Activated CD4-positive, alpha-beta T cell treated with anti-CD3 and anti-CD28 coated beads for 1 hour (primary cell): ENCODE measurements at regions not wholly inside any gene's neighbourhood (a gene's known extent, or its start where the extent isn't known, plus 50 kb on each side); places are given as distances from the start of the nearest gene placed in this dataset.

Source experiments
- DNase-seq: peaks from one replicate; pipeline ENCODE4 v3.0.0-alpha.2; 2020

DNA sequence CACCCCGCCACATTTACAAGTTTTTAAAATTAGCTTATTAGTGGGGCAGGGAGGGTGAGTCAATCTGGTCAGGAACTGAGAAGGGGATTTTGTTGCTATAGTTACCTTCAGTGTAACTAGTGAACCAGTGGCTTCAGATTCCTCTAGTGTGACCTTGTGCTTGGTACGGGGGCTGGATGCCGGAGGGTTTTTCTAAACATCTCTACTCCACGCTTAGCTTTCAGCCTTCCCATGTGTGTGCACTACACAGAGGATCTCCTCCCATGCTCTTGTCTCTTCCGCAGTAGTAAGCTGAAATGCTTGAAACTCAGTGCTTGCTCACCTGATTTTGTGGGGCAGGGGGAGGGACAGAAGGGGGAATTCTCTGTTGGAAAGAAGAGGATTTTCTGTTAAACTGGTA, 67.9 kb upstream of the AKAP13 start:
- DNase-seq: no peak

GRCh38 chr15:85312929-85313331, 67.5 kb upstream of the AKAP13 start:
- DNase-seq: no peak

DNA sequence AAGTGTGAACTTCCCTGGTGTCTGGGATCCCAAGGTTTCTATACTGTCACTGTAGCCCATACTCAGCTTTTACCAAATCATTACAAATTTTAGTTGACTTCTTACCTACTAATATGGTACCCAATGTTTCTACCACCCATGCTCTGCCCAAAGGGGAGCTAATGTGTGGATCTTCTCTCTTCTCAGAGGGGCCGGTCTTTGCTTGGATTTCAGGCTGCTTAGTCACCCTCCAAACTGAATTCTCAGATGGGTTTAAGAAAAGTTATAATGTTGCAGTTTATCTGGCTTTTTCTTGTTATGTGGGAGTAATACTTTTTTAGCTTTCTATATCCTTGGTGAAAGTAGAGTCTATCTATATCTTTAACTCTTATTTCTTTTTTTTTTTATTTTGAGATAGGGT, 67.1 kb upstream of the AKAP13 start:
- no peak for DNase-seq

GRCh38 chr15:85314146-85314545, 66.3 kb upstream of the AKAP13 start:
- no peak for DNase-seq

DNA sequence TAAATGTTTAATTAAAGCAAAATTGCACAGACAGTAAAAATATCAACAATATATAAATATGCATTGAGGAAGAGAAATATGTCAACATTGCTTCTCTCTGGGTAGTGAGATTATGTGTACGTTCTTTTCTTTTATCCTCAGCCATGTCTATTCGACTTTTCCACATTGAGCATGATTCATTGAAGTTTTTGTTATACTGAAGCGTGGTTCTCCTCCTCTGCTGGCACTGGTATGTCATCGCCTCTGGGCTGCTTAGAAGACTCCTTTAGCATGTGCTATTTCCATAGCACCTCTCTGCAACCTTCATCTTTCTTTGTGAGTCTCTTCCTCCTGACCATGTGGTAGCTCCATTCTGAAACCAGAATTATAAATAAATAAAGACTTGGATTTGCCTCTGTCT, 65.8 kb upstream of the AKAP13 start:
- no peak for DNase-seq

- no peak for DNase-seq
These were observed 64.0 kb upstream of the AKAP13 start for GRCh38 chr15:85316244-85316934.

- DNase-seq: no peak
These were observed 62.2 kb upstream of the AKAP13 start for GRCh38 chr15:85318048-85318731.

DNA sequence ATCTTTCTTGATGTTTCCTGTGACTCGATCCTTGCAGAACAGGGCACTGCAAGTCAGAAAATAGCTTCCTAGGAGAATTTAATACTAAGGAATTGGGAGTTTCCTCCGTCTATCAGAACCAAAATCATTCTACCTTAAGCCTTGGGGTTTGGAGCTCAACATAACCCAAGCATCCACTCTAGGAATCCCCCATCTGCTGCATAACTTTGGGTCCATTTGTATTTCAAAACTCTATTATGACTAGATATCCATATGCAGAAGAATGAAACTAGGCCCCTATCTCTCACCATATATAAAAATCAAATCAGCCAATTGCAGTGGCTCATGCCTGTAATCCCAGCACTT, 61.7 kb upstream of the AKAP13 start:
- DNase-seq: no peak

- DNase-seq: no peak
These were observed 56.2 kb upstream of the AKAP13 start for GRCh38 chr15:85324202-85324601.

DNA sequence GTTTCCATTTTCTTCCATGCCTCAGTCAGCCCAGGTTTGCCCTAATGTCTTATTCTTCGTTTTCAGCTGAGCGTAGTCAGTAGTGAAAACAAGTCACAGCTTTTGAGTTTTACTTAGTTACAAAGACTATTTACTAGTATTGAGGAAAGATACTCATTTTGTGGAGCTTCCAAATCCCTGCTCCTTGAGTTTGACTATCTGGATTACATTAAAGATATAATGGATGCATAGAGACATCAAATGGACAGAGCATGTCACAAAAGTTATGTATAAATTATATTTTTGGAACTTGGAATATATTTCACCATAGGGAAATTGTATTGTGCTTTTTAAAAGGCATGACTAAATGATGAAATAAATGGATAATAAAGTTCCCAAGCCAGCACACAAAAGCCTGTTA, 54.6 kb upstream of the AKAP13 start:
- DNase-seq: no peak

DNA sequence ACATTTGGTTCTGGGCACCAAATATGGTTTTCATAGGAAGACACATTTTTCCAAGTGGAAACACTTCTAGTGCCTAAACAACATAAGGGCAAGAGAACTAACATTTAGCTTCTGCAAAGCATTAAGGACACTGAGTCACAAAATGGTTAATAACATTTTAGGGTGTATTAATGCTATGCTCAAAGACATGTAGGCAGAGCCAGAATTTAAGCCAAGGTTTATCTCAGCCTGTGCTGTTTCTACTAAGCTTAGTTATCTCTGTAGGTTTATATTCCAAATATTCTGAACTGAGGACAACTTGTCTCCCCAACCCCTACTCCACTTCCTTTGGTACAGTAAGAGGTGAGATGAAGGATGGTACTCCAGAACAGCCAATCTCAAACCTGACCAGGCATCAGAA, 54.1 kb upstream of the AKAP13 start:
- no peak for DNase-seq

DNA sequence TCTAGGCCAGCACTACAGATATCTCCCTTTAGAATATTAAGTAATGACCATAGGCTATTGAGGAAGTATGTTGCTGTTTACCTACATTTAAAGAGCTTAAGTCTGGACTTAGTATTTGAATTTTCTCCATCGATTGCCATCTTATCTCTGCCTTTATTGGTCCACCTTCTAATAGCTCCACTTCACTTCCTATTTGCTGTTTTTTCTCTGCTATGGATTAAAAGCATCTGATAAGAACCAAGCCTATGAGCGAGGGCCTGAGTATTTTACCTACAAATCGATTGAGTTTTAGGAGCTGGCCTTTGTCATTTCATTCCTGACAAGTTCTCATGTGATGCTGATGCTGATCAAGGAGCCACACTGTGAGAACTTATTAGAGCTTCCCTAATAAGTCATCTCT, 52.6 kb upstream of the AKAP13 start:
- DNase-seq: no peak

GRCh38 chr15:85329561-85330422, 50.6 kb upstream of the AKAP13 start:
- DNase-seq: no peak
